Lower leg skin (tissue), 3 donors: ENCODE measurements at regions not wholly inside any gene's neighbourhood (a gene's known extent, or its start where the extent isn't known, plus 50 kb on each side); places are given as distances from the start of the nearest gene placed in this dataset.

ENCODE experiments used
- POLR2A ChIP-seq, 2 donors: fragments of 450-650 bp; IDR thresholded peaks; one replicate each; pipeline ENCODE4 v1.6.1; 2016 to 2017; ENCODE audit warnings: antibody characterized with exemption in 2 of 2, mild to moderate bottlenecking in 1 of 2, moderate library complexity in 1 of 2
- TF ChIP-seq, protein P1 (sequence below), 3 donors: fragments of 450-650 bp; IDR thresholded peaks; one replicate each; pipeline ENCODE4 v1.5.1; 2016; ENCODE audit warnings: antibody characterized with exemption in 3 of 3, mild to moderate bottlenecking in 3 of 3, moderate library complexity in 2 of 3

DNA sequence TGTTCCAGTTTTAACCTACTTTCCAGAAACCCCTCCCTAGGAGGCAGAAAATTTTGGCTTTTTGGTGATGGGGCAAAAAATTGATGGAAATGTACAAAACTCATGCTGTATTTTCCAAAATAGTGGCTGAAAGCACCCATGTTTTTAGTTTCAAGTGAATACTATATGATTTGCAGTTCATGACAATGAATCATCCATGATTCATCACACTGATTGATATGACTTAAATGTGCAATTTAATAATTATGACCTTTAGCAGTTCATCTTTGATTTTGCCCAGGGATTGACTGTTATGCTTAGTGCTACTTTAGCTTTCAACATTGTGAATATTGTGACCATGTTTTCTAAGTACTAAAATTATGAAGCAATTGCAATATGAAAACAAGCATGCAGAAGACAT lies 478.7 kb downstream of the HTR1B start:
- TF ChIP-seq POLR2A (IDR thresholded peaks at IDR 0.05) = no peak
- TF ChIP-seq, protein P1, sequence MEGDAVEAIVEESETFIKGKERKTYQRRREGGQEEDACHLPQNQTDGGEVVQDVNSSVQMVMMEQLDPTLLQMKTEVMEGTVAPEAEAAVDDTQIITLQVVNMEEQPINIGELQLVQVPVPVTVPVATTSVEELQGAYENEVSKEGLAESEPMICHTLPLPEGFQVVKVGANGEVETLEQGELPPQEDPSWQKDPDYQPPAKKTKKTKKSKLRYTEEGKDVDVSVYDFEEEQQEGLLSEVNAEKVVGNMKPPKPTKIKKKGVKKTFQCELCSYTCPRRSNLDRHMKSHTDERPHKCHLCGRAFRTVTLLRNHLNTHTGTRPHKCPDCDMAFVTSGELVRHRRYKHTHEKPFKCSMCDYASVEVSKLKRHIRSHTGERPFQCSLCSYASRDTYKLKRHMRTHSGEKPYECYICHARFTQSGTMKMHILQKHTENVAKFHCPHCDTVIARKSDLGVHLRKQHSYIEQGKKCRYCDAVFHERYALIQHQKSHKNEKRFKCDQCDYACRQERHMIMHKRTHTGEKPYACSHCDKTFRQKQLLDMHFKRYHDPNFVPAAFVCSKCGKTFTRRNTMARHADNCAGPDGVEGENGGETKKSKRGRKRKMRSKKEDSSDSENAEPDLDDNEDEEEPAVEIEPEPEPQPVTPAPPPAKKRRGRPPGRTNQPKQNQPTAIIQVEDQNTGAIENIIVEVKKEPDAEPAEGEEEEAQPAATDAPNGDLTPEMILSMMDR (IDR thresholded peaks at IDR 0.05) = no peak
